Left forelimb (tissue), 1 donor: ENCODE measurements at regions not wholly inside any gene's neighbourhood (a gene's known extent, or its start where the extent isn't known, plus 50 kb on each side); places are given as distances from the start of the nearest gene placed in this dataset.
"Not testable (repeated sequence)": the region's sequence is repeated elsewhere in the genome, so short reads cannot be mapped to it uniquely, and the experiment has no call there.

ENCODE experiments used
- DNase-seq: peaks from one replicate; pipeline ENCODE4 v3.0.0-alpha.2; 2018; ENCODE audit warnings: low spot score

- no peak for DNase-seq
These were observed 170.5 kb downstream of the TOMM20 start for GRCh38 chr1:234958066-234958705.

GRCh38 chr1:234957330-234958065 is 171.1 kb downstream of the TOMM20 start:
- DNase-seq: peak; percentile 64

GRCh38 chr1:234956821-234957329 is 171.8 kb downstream of the TOMM20 start:
- DNase-seq: no peak

- no peak for DNase-seq
These were observed 173.4 kb downstream of the TOMM20 start for GRCh38 chr1:234955107-234955731.

GRCh38 chr1:234954613-234955012 is 174.0 kb downstream of the TOMM20 start:
- DNase-seq: no peak

GRCh38 chr1:234953655-234954405 is 174.8 kb downstream of the TOMM20 start:
- DNase-seq: no peak

GRCh38 chr1:234950598-234950997 is 178.0 kb downstream of the TOMM20 start:
- no peak for DNase-seq

GRCh38 chr1:234949528-234949927 is 179.1 kb downstream of the TOMM20 start:
- not testable (repeated sequence) for DNase-seq

GRCh38 chr1:234944439-234945344 is 183.9 kb downstream of the TOMM20 start:
- DNase-seq: no peak

- no peak for DNase-seq
These were observed 184.7 kb downstream of the TOMM20 start for GRCh38 chr1:234943836-234944402.

- DNase-seq: no peak
These were observed 185.6 kb downstream of the TOMM20 start for GRCh38 chr1:234942879-234943506.

GRCh38 chr1:234942012-234942332 is 186.7 kb downstream of the TOMM20 start:
- DNase-seq: no peak

- DNase-seq: no peak
These were observed 187.2 kb downstream of the TOMM20 start for GRCh38 chr1:234941321-234942011.

GRCh38 chr1:234940841-234941240 is 187.8 kb downstream of the TOMM20 start:
- DNase-seq: no peak

GRCh38 chr1:234938924-234939323 is 189.7 kb downstream of the TOMM20 start:
- DNase-seq: no peak

- no peak for DNase-seq
These were observed 190.5 kb downstream of the TOMM20 start for GRCh38 chr1:234938135-234938534.

GRCh38 chr1:234936612-234937389 is 191.8 kb downstream of the TOMM20 start:
- DNase-seq: no peak

GRCh38 chr1:234934611-234935033 is 194.0 kb downstream of the TOMM20 start:
- no peak for DNase-seq

- DNase-seq: no peak
These were observed 195.2 kb downstream of the TOMM20 start for GRCh38 chr1:234933475-234933874.
